Mesothelial cell of epicardium (in vitro differentiated cells): ENCODE measurements at regions not wholly inside any gene's neighbourhood (a gene's known extent, or its start where the extent isn't known, plus 50 kb on each side); places are given as distances from the start of the nearest gene placed in this dataset.

Source experiments
- DNase-seq, 2 experiments: peaks; one replicate each; pipeline ENCODE4 v3.0.0; 2021; ENCODE audit warnings: low spot score in 2 of 2; ENCODE audit not compliant: unreplicated experiment in 2 of 2
- H3K27ac Mint-ChIP-seq: 2 replicates; pipeline ENCODE4 v1.8.0; 2021; ENCODE audit warnings: mixed read lengths
- H3K27me3 Mint-ChIP-seq: 2 replicates; pipeline ENCODE4 v1.8.0; 2021; ENCODE audit warnings: low read depth, mixed read lengths
- H3K36me3 Mint-ChIP-seq: 2 replicates; pipeline ENCODE4 v1.8.0; 2021; ENCODE audit warnings: mixed read lengths
- H3K4me1 Mint-ChIP-seq: 2 replicates; pipeline ENCODE4 v1.8.0; 2021; ENCODE audit warnings: mixed read lengths
- H3K4me3 Mint-ChIP-seq: 2 replicates; pipeline ENCODE4 v1.8.0; 2021; ENCODE audit warnings: mild to moderate bottlenecking, moderate library complexity, mixed read lengths
- H3K9me3 Mint-ChIP-seq: 2 replicates; pipeline ENCODE4 v1.8.0; 2021; ENCODE audit warnings: mixed read lengths
- CTCF ChIP-seq: fragments of 200-600 bp; sonication (generic); IDR thresholded peaks from one replicate; pipeline ENCODE4 v1.5.0; 2021; ENCODE audit warnings: antibody characterized with exemption; ENCODE audit not compliant: unreplicated experiment

GRCh38 chr9:108188976-108189375 is 666.8 kb downstream of the ACTL7B start:
- Mint-ChIP-seq H3K36me3 (no peaks in the 10 kb centered on the region), H3K27ac (no peak overlapping the region), H3K9me3 (no peaks in the 10 kb centered on the region), H3K4me3 (no peak overlapping the region), H3K27me3 (peaks cover 11% of the 10 kb centered on the region), H3K4me1 (no peaks in the 10 kb centered on the region)
- no peak for TF ChIP-seq CTCF
- no peak for DNase-seq

- TF ChIP-seq CTCF = no peak
- H3K36me3 Mint-ChIP-seq = no peaks in the 10 kb centered on the region
- no peak overlapping the region for H3K4me3 Mint-ChIP-seq
- no peaks in the 10 kb centered on the region for H3K9me3 Mint-ChIP-seq
- no peak overlapping the region for H3K27ac Mint-ChIP-seq
- H3K27me3 Mint-ChIP-seq = peaks cover 7% of the 10 kb centered on the region
- no peak for DNase-seq
- no peaks in the 10 kb centered on the region for H3K4me1 Mint-ChIP-seq
Measured at GRCh38 chr9:108188482-108188881, 667.3 kb downstream of the ACTL7B start.

- DNase-seq = no peak
- Mint-ChIP-seq H3K27me3 (no peaks in the 10 kb centered on the region), H3K9me3 (no peaks in the 10 kb centered on the region), H3K4me1 (no peaks in the 10 kb centered on the region), H3K4me3 (no peak overlapping the region), H3K27ac (no peak overlapping the region), H3K36me3 (no peaks in the 10 kb centered on the region)
- no peak for TF ChIP-seq CTCF
Measured at GRCh38 chr9:108186642-108187395, 669.0 kb downstream of the ACTL7B start.

- peaks cover 7% of the 10 kb centered on the region for H3K27me3 Mint-ChIP-seq
- H3K4me3 Mint-ChIP-seq = no peak overlapping the region
- TF ChIP-seq CTCF = no peak
Measured at GRCh38 chr9:108185613-108186012, 670.2 kb downstream of the ACTL7B start.

GRCh38 chr9:108184941-108185340 is 670.8 kb downstream of the ACTL7B start:
- Mint-ChIP-seq H3K27ac (no peak overlapping the region), H3K9me3 (no peaks in the 10 kb centered on the region), H3K27me3 (peaks cover 9% of the 10 kb centered on the region), H3K4me3 (no peak overlapping the region), H3K36me3 (no peaks in the 10 kb centered on the region), H3K4me1 (no peaks in the 10 kb centered on the region)
- DNase-seq = no peak
- TF ChIP-seq CTCF = no peak

More at GRCh38 chr9:108185613-108186012, 670.2 kb downstream of the ACTL7B start:
- no peak for DNase-seq
- Mint-ChIP-seq H3K36me3 (no peaks in the 10 kb centered on the region), H3K27ac (no peak overlapping the region), H3K9me3 (no peaks in the 10 kb centered on the region), H3K4me1 (no peaks in the 10 kb centered on the region)
